CD4-positive, alpha-beta T cell (primary cell): ENCODE measurements at regions not wholly inside any gene's neighbourhood (a gene's known extent, or its start where the extent isn't known, plus 50 kb on each side); places are given as distances from the start of the nearest gene placed in this dataset.

Source experiments
- ATAC-seq: fragments of 200-7000 bp; cut with Tn5 transposase; one replicate; pipeline ENCODE4 v1.10.0; 2022; ENCODE audit warnings: mild to moderate bottlenecking; ENCODE audit not compliant: poor library complexity
- CTCF ChIA-PET: fragments of 350-600 bp; sonication (Branson Sonifier 250); formaldehyde crosslinking; loops from one replicate; lab custom pipeline; 2021; ENCODE audit warnings: antibody characterized with exemption, inconsistent platforms; lab: Charles Lee
- POLR2A ChIA-PET: fragments of 350-600 bp; sonication (Branson Sonifier 250); formaldehyde crosslinking; loops from one replicate; lab custom pipeline; 2021; ENCODE audit warnings: antibody characterized with exemption, inconsistent platforms; lab: Charles Lee
- DNase-seq, 14 experiments: peaks; one replicate each; pipeline ENCODE4 v3.0.0-alpha.2; 2013 to 2020; ENCODE audit warnings: mixed read lengths in 2 of 14
- H3K27ac ChIP-seq, 2 donors: one replicate each; pipeline versions ENCODE4 v1.5.1 to v1.7.0; 2013; ENCODE audit warnings: low read length in 2 of 2, low read depth in 1 of 2, mild to moderate bottlenecking in 1 of 2
- H3K27me3 ChIP-seq, 2 experiments: 1 replicate in 1 of 2; 2 replicates in 1 of 2; pipeline versions ENCODE4 v1.6.1 to v1.7.0; 2013; ENCODE audit warnings: low read length in 2 of 2, control low read depth in 1 of 2, mild to moderate bottlenecking in 1 of 2, moderate library complexity in 1 of 2; ENCODE audit not compliant: insufficient read depth in 2 of 2, control insufficient read depth in 1 of 2
- H3K36me3 ChIP-seq: one replicate; pipeline ENCODE4 v1.6.1; 2013; ENCODE audit warnings: low read length, control low read depth; ENCODE audit not compliant: insufficient read depth
- H3K4me1 ChIP-seq: one replicate; pipeline ENCODE4 v1.6.1; 2013; ENCODE audit warnings: low read length, control low read depth; ENCODE audit not compliant: insufficient read depth
- H3K4me3 ChIP-seq: one replicate; pipeline ENCODE4 v1.5.1; 2013; ENCODE audit warnings: mild to moderate bottlenecking, low read length, moderate library complexity
- H3K9me3 ChIP-seq, 2 experiments: 1 replicate in 1 of 2; 2 replicates in 1 of 2; pipeline versions ENCODE4 v1.6.1 to v1.7.0; 2013; ENCODE audit warnings: low read length in 2 of 2, mild to moderate bottlenecking in 2 of 2, control low read depth in 1 of 2, moderate library complexity in 1 of 2; ENCODE audit not compliant: control insufficient read depth in 1 of 2, insufficient read depth in 1 of 2
- H3K27ac Mint-ChIP-seq: one replicate; pipeline ENCODE4 v1.8.0; 2020; ENCODE audit warnings: mixed read lengths
- H3K27me3 Mint-ChIP-seq: one replicate; pipeline ENCODE4 v1.8.0; 2021; ENCODE audit warnings: mixed read lengths
- H3K36me3 Mint-ChIP-seq: one replicate; pipeline ENCODE4 v1.8.0; 2021; ENCODE audit warnings: low read depth, mixed read lengths
- H3K4me1 Mint-ChIP-seq: one replicate; pipeline ENCODE4 v1.8.0; 2021; ENCODE audit warnings: low read depth, mixed read lengths
- H3K4me3 Mint-ChIP-seq: one replicate; pipeline ENCODE4 v1.8.0; 2020; ENCODE audit warnings: mild to moderate bottlenecking, mixed read lengths
- H3K9me3 Mint-ChIP-seq: one replicate; pipeline ENCODE4 v1.8.0; 2020; ENCODE audit warnings: mixed read lengths
- intact Hi-C, 2 experiments: fragments of 100-400 bp; cut with DNase I in 1 of 2; cut with micrococcal nuclease in 1 of 2; formaldehyde crosslinking; loops; one replicate each; pipeline versions ENCODE4 v1.15.1 to v1.9.0; 2023 to 2025; cut with DNase I, micrococcal nuclease
- TF ChIP-seq, protein P1 (sequence below): fragments of 200-600 bp; IDR thresholded peaks from one replicate; pipeline ENCODE4 v1.8.0; 2022; ENCODE audit warnings: antibody characterized with exemption, mild to moderate bottlenecking

GRCh38 chr10:4576206-4576605 is 249.8 kb upstream of the AKR1E2 start:
- H3K4me3 ChIP-seq: no peak overlapping the region
- peaks cover 8% of the 10 kb centered on the region for H3K27me3 Mint-ChIP-seq
- ChIA-PET CTCF (no interaction called here), POLR2A (no interaction called here)
- TF ChIP-seq, protein P1, sequence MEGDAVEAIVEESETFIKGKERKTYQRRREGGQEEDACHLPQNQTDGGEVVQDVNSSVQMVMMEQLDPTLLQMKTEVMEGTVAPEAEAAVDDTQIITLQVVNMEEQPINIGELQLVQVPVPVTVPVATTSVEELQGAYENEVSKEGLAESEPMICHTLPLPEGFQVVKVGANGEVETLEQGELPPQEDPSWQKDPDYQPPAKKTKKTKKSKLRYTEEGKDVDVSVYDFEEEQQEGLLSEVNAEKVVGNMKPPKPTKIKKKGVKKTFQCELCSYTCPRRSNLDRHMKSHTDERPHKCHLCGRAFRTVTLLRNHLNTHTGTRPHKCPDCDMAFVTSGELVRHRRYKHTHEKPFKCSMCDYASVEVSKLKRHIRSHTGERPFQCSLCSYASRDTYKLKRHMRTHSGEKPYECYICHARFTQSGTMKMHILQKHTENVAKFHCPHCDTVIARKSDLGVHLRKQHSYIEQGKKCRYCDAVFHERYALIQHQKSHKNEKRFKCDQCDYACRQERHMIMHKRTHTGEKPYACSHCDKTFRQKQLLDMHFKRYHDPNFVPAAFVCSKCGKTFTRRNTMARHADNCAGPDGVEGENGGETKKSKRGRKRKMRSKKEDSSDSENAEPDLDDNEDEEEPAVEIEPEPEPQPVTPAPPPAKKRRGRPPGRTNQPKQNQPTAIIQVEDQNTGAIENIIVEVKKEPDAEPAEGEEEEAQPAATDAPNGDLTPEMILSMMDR: no peak
- H3K27ac Mint-ChIP-seq: no peak overlapping the region
- intact Hi-C loops: no loop called here
- H3K4me1 ChIP-seq: no peaks in the 10 kb centered on the region
- peaks cover 0 to 6% of the 10 kb centered on the region in 2 experiments for H3K27me3 ChIP-seq
- H3K9me3 Mint-ChIP-seq: no peaks in the 10 kb centered on the region
- H3K4me3 Mint-ChIP-seq: no peak overlapping the region
- ATAC-seq: no peak
- no peaks in the 10 kb centered on the region for H3K9me3 ChIP-seq
- H3K4me1 Mint-ChIP-seq: no peaks in the 10 kb centered on the region
- H3K36me3 Mint-ChIP-seq: no peaks in the 10 kb centered on the region
- no peak overlapping the region for H3K27ac ChIP-seq
- no peak for DNase-seq
- no peaks in the 10 kb centered on the region for H3K36me3 ChIP-seq

GRCh38 chr10:4569151-4569550 is 256.9 kb upstream of the AKR1E2 start:
- H3K27me3 ChIP-seq: peaks cover 0 to 6% of the 10 kb centered on the region in 2 experiments
- POLR2A ChIA-PET: no interaction called here
- Mint-ChIP-seq H3K27me3 (peaks cover 4% of the 10 kb centered on the region), H3K4me1 (no peaks in the 10 kb centered on the region), H3K27ac (no peak overlapping the region), H3K9me3 (no peaks in the 10 kb centered on the region), H3K4me3 (no peak overlapping the region), H3K36me3 (no peaks in the 10 kb centered on the region)
- DNase-seq (no peak), ATAC-seq (no peak)
- no peaks in the 10 kb centered on the region for H3K4me1 ChIP-seq
- H3K27ac ChIP-seq: no peak overlapping the region
- H3K9me3 ChIP-seq: no peaks in the 10 kb centered on the region
- H3K4me3 ChIP-seq: no peak overlapping the region
- CTCF ChIA-PET: no interaction called here
- no peaks in the 10 kb centered on the region for H3K36me3 ChIP-seq
- intact Hi-C loops: no loop called here
- TF ChIP-seq, protein P1: no peak

DNA sequence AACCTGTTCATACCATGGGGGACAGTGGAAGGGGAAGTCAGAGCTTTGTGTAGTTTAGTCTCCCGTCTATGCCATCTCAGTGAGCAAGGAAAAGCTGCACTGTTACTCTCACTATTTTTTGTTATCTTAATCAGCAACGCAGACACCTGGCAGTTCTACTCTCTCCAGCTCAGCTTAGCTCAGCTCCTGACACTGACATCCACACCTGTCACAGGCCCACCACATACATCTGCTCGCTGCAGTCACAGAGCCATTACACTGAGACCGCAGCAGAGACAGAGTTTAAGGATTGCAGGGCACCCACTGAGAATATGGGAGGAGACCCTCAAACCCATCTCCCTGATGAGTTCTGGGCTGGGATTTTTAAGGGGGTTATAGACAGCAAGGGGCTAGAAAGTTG is 257.3 kb upstream of the AKR1E2 start:
- H3K36me3 Mint-ChIP-seq: no peaks in the 10 kb centered on the region
- H3K27me3 ChIP-seq: peaks cover 0 to 3% of the 10 kb centered on the region in 2 experiments
- no peaks in the 10 kb centered on the region for H3K9me3 Mint-ChIP-seq
- H3K4me1 ChIP-seq: no peaks in the 10 kb centered on the region
- no peak overlapping the region for H3K27ac Mint-ChIP-seq
- H3K4me3 Mint-ChIP-seq: no peak overlapping the region
- ChIA-PET CTCF (no interaction called here), POLR2A (no interaction called here)
- no peak overlapping the region for H3K4me3 ChIP-seq
- DNase-seq (no peak), ATAC-seq (no peak)
- no peaks in the 10 kb centered on the region for H3K9me3 ChIP-seq
- TF ChIP-seq, protein P1: no peak
- intact Hi-C loops: no loop called here
- H3K27ac ChIP-seq: no peak overlapping the region
- no peaks in the 10 kb centered on the region for H3K4me1 Mint-ChIP-seq
- peaks cover 4% of the 10 kb centered on the region for H3K27me3 Mint-ChIP-seq
- H3K36me3 ChIP-seq: no peaks in the 10 kb centered on the region
